ENCODE measurements at regions not wholly inside any gene's neighbourhood (a gene's known extent, or its start where the extent isn't known, plus 50 kb on each side); places are given as distances from the start of the nearest gene placed in this dataset.
A peak's percentile ranks its signal among the peaks of the same experiment; 100 is the strongest.

- DNase-seq: no peak
Measured at GRCh38 chr2:21728133-21728532, 604.4 kb downstream of the TDRD15 start.

- DNase-seq: no peak
Measured at GRCh38 chr2:21730141-21730540, 606.4 kb downstream of the TDRD15 start.

GRCh38 chr2:21740484-21740883 is 616.7 kb downstream of the TDRD15 start:
- DNase-seq: peak; percentile 36

- DNase-seq: no peak
Measured at GRCh38 chr2:21746499-21746898, 622.7 kb downstream of the TDRD15 start.

- DNase-seq: no peak
Measured at GRCh38 chr2:21748501-21748900, 624.7 kb downstream of the TDRD15 start.

GRCh38 chr2:21754164-21754788 is 630.5 kb downstream of the TDRD15 start:
- DNase-seq: no peak

- DNase-seq: no peak
Measured at GRCh38 chr2:21757805-21758430, 634.1 kb downstream of the TDRD15 start.

GRCh38 chr2:21759819-21760218 is 636.1 kb downstream of the TDRD15 start:
- no peak for DNase-seq

- no peak for DNase-seq
Measured at GRCh38 chr2:21761361-21761760, 637.6 kb downstream of the TDRD15 start.

GRCh38 chr2:21763501-21763900 is 639.7 kb downstream of the TDRD15 start:
- no peak for DNase-seq

- no peak for DNase-seq
Measured at GRCh38 chr2:21770787-21771186, 647.0 kb downstream of the TDRD15 start.

GRCh38 chr2:21772624-21773023 is 648.9 kb downstream of the TDRD15 start:
- peak; percentile 76 for DNase-seq

GRCh38 chr2:21773168-21773567 is 649.4 kb downstream of the TDRD15 start:
- peak; percentile 27 for DNase-seq

GRCh38 chr2:21774691-21775368 is 651.1 kb downstream of the TDRD15 start:
- DNase-seq: no peak

- no peak for DNase-seq
Measured at GRCh38 chr2:21779786-21780185, 656.0 kb downstream of the TDRD15 start.

- no peak for DNase-seq
Measured at GRCh38 chr2:21781962-21782361, 658.2 kb downstream of the TDRD15 start.

- no peak for DNase-seq
Measured at GRCh38 chr2:21782866-21783265, 659.1 kb downstream of the TDRD15 start.

- peak; percentile 78 for DNase-seq
Measured at GRCh38 chr2:21787941-21788340, 664.2 kb downstream of the TDRD15 start.

GRCh38 chr2:21790311-21790710 is 666.5 kb downstream of the TDRD15 start:
- peak; percentile 30 for DNase-seq

GRCh38 chr2:21792571-21792970 is 668.8 kb downstream of the TDRD15 start:
- no peak for DNase-seq

- DNase-seq: peak; percentile 23
Measured at GRCh38 chr2:21793461-21793860, 669.7 kb downstream of the TDRD15 start.

GRCh38 chr2:21794611-21795010 is 670.8 kb downstream of the TDRD15 start:
- DNase-seq: no peak

GRCh38 chr2:21800356-21800755 is 676.6 kb downstream of the TDRD15 start:
- DNase-seq: no peak

GRCh38 chr2:21803550-21803949 is 679.8 kb downstream of the TDRD15 start:
- DNase-seq: no peak
